T47D (cell line): ENCODE measurements at regions not wholly inside any gene's neighbourhood (a gene's known extent, or its start where the extent isn't known, plus 50 kb on each side); places are given as distances from the start of the nearest gene placed in this dataset.
A peak's percentile ranks its signal among the peaks of the same experiment; 100 is the strongest.

Source experiments
- DNase-seq, 2 experiments: peaks; one replicate each; pipeline versions ENCODE4 v3.0.0 to v3.0.0-alpha.2; 2011 to 2012; ENCODE audit warnings: low read depth in 1 of 2, low spot score in 1 of 2
- JUND ChIP-seq: IDR thresholded peaks from 2 replicates; pipeline ENCODE4 v1.6.1; 2012; ENCODE audit warnings: low read depth
- in situ Hi-C: cut with HindIII; loops from 2 replicates; pipeline ENCODE4 v1.10.0; 2016; ENCODE audit warnings: low sequenced_read_pairs, low pct_unique_long_range_greater_than_20kb

GRCh38 chr2:200226451-200227426 lies 79.8 kb upstream of the SPATS2L start:
- DNase-seq = no peak
- TF ChIP-seq JUND = no peak
- in situ Hi-C loops = no loop called here

DNA sequence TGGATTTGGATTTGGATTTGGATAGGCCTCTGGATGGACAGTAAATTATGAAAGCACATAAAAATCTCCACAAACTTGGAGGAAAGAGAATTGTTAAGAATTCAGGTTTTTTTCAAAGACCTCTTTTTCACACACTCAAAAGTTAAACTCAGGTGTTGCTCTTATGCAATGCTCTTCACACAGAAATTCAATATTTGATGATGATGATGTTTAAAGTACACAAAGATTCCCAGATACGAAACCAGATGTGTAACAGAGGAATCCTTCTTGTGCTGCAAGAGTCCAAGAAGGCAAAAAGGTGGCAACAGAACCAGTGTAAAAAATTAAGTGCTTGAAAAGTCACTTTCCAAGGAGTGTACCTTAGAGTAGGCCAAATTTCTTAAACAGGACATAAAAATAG lies 75.8 kb upstream of the SPATS2L start:
- no peak for DNase-seq
- in situ Hi-C loops = no loop called here
- TF ChIP-seq JUND = no peak

DNA sequence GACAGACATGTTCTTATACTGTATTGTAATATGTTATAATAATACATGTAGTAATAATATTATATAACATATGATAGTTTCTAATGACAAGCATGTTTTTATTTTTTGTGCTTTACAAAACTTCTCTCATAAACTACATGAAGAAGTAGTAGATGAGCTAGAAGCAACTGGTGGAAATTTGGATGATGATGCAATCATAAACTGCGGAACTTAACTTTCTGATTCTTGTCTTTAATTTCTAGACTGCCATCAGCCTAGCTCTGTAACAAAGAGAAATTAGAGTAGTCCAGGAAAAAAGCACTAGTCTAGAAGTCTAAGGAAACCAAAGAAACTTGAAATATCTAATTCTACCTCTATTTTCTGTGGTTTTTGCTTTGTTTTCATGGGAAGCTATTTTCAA lies 71.0 kb upstream of the SPATS2L start:
- no peak for DNase-seq
- in situ Hi-C loops = no loop called here

DNA sequence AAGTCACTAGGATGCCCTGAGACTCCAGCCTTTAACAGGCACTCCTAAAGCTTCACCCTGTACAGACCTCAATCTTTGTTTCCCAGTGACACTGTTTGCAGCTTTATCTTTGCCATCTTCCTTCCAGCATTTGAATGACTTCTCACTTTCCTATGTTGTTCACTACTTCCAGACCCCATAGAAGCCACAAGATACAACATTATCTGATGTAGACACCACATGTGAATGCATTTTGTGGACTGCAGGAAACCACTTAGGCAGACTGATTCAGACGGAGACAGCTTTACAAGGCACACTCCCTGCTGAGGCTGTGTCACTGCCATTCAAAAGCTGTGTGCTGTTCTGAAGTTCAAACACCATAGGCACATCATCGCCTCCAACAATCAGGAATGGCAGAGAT lies 67.3 kb upstream of the SPATS2L start:
- in situ Hi-C loops = no loop called here
- no peak for TF ChIP-seq JUND

More for the DNA sequence above, 71.0 kb upstream of the SPATS2L start:
- no peak for TF ChIP-seq JUND

GRCh38 chr2:200242570-200242969 lies 63.9 kb upstream of the SPATS2L start:
- DNase-seq = no peak
- in situ Hi-C loops = no loop called here
- no peak for TF ChIP-seq JUND

More for the DNA sequence above, 67.3 kb upstream of the SPATS2L start:
- DNase-seq = no peak

GRCh38 chr2:200243441-200243840 lies 63.1 kb upstream of the SPATS2L start:
- in situ Hi-C loops = no loop called here
- no peak for TF ChIP-seq JUND
- peak; percentile 7 to 9 for DNase-seq

DNA sequence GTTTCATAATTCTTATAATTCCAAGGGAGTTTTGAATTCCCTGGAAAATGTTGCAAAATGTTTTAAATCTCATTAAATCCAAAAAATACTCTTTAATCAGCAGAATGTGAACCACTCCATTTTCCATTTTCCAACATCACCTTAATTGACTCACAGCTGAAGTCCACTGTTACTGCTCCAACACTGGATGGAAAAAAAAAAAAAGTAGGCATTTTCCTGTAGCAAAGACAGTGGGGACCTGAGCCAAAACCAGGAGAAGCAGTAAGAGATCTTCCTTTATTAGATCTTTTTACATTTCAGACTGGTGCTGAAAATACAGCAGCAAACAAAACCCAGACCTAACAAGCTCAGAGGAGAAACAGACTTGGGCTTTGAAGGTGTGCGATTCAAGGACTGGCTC lies 62.4 kb upstream of the SPATS2L start:
- no peak for DNase-seq
- TF ChIP-seq JUND = no peak
- in situ Hi-C loops = no loop called here

DNA sequence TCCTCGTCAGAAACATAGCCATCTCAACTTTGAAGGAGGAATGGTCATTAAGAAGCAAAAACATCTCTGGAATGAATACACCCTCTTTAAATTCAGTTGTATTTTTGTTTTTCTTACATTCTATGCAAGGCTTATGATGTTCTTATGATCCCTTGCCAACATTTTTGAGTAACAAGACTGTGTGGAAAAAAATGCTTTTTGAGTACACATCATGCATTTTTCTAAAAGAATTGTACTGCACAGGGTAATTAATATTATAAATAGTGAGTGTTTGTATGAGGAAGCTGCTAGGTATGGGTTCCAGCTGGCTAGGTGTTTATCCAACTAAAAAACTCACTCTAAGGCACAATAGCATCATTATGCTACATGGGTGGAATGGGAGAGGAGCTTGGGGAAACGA lies 59.0 kb upstream of the SPATS2L start:
- DNase-seq = no peak
- in situ Hi-C loops = no loop called here
- no peak for TF ChIP-seq JUND

DNA sequence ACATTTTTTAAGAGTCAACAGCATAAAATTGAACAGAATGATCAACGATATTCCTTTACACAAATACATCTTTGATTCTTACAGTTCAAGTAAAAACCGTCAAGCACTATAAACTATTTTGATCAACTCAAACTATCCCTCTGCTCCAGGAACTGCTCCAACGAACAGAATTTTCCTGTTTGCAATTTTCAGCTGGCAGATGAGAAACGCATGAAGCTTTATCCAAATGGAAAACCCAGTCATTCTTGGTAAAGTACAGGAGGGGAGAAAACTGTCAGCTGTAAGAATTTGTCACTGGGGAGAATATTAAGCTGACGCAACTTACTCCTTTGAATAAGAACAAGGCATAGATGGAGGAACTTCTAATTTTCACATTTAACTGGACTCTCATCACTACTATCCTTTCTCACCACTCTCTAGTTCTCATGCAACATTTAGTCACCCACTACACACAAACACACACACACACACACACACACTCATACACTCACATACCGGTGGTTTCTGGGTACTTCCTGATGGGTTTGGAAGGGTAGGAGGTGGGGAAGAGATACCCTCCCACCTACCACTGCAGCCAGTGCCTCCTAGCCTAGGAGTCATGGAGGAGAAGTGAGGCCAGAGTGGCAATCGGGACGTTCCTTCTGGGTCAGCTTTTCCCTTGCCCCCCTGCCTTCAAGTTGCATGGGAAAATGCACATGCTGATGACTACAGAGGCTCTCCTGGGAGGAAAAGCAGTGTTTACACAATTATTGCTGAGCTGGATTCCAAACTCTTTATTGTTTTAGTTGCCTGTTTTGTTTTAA lies 54.0 kb upstream of the SPATS2L start:
- no peak for DNase-seq
- in situ Hi-C loops = no loop called here
- TF ChIP-seq JUND = no peak

DNA sequence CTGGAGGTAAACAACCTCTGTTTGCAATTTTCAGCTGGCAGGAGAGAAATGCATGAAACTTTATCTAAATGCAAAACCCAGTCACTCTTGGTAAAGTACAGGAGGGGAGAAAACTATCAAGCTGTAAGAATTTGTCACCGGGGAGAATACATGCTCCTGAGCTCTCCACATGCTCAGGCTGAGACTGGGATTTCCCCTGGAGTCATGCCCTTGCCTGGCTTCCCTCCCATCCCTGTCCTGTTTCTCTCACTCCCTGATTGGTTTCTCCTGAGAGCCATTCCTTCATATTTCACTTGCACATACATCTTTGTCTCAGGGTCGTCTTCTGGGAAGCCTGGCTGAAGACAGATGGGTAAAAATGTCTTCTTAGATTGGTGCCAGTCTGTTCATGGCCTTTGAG lies 52.9 kb upstream of the SPATS2L start:
- in situ Hi-C loops = no loop called here
- DNase-seq = no peak
- TF ChIP-seq JUND = no peak

- no peak for TF ChIP-seq JUND
- in situ Hi-C loops = no loop called here
- DNase-seq = no peak
These were observed 51.7 kb upstream of the SPATS2L start for GRCh38 chr2:200254773-200255172.

GRCh38 chr2:200255549-200255948 lies 50.9 kb upstream of the SPATS2L start:
- in situ Hi-C loops = no loop called here
- no peak for TF ChIP-seq JUND
- no peak for DNase-seq
